Nephron (organoid): ENCODE measurements at regions not wholly inside any gene's neighbourhood (a gene's known extent, or its start where the extent isn't known, plus 50 kb on each side); places are given as distances from the start of the nearest gene placed in this dataset.

Experiments
- H3K27ac Mint-ChIP-seq, 3 experiments: 2 replicates each; pipeline ENCODE4 v1.8.0; 2020; ENCODE audit warnings: mixed read lengths in 3 of 3, mild to moderate bottlenecking in 2 of 3, moderate library complexity in 1 of 3
- H3K27me3 Mint-ChIP-seq: 2 replicates; pipeline ENCODE4 v1.8.0; 2021; ENCODE audit warnings: low read depth, mild to moderate bottlenecking, moderate library complexity, mixed read lengths
- H3K36me3 Mint-ChIP-seq: 2 replicates; pipeline ENCODE4 v1.8.0; 2020; ENCODE audit warnings: low read depth, mixed read lengths
- H3K4me1 Mint-ChIP-seq: 2 replicates; pipeline ENCODE4 v1.8.0; 2020; ENCODE audit warnings: mixed read lengths
- H3K4me3 Mint-ChIP-seq, 3 experiments: 2 replicates each; pipeline ENCODE4 v1.8.0; 2020; ENCODE audit warnings: mild to moderate bottlenecking in 3 of 3, mixed read lengths in 3 of 3, moderate library complexity in 2 of 3
- H3K9me3 Mint-ChIP-seq: 2 replicates; pipeline ENCODE4 v1.8.0; 2020; ENCODE audit warnings: mixed read lengths
- CTCF ChIP-seq, 3 experiments: fragments of 200-600 bp; sonication (generic); IDR thresholded peaks; one replicate each; pipeline ENCODE4 v1.5.0; 2021; ENCODE audit warnings: antibody characterized with exemption in 3 of 3; ENCODE audit not compliant: unreplicated experiment in 3 of 3

- peaks cover 44% of the 10 kb centered on the region for H3K4me1 Mint-ChIP-seq
- TF ChIP-seq CTCF (IDR thresholded peaks at IDR 0.05; ENCODE audit: unreplicated experiment in 3 of 3) = no peak
- peaks cover 40% of the 10 kb centered on the region for H3K27me3 Mint-ChIP-seq
- H3K9me3 Mint-ChIP-seq = no peaks in the 10 kb centered on the region
- no peaks in the 10 kb centered on the region for H3K36me3 Mint-ChIP-seq
- peak overlapping the region in 2 of 3 experiments; percentile 56 to 73 for H3K27ac Mint-ChIP-seq
- H3K4me3 Mint-ChIP-seq = peak overlapping the region in 1 of 3 experiments; percentile 34
Observed at GRCh38 chr6:170152124-170152926, 138.6 kb downstream of the DLL1 start.

GRCh38 chr6:170151804-170152123 is 139.1 kb downstream of the DLL1 start:
- H3K4me3 Mint-ChIP-seq = peak overlapping the region in 1 of 3 experiments; percentile 41
- no peaks in the 10 kb centered on the region for H3K36me3 Mint-ChIP-seq
- TF ChIP-seq CTCF (IDR thresholded peaks at IDR 0.05; ENCODE audit: unreplicated experiment in 3 of 3) = no peak
- H3K9me3 Mint-ChIP-seq = no peaks in the 10 kb centered on the region
- H3K27ac Mint-ChIP-seq = peak overlapping the region in 2 of 3 experiments; percentile 70 to 76
- peaks cover 44% of the 10 kb centered on the region for H3K4me1 Mint-ChIP-seq
- H3K27me3 Mint-ChIP-seq = peaks cover 44% of the 10 kb centered on the region

- H3K27ac Mint-ChIP-seq = peak overlapping the region in 2 of 3 experiments; percentile 70 to 76
- peaks cover 44% of the 10 kb centered on the region for H3K4me1 Mint-ChIP-seq
- H3K36me3 Mint-ChIP-seq = no peaks in the 10 kb centered on the region
- peaks cover 47% of the 10 kb centered on the region for H3K27me3 Mint-ChIP-seq
- peak overlapping the region in 1 of 3 experiments; percentile 41 for H3K4me3 Mint-ChIP-seq
- H3K9me3 Mint-ChIP-seq = no peaks in the 10 kb centered on the region
- no peak for TF ChIP-seq CTCF (IDR thresholded peaks at IDR 0.05; ENCODE audit: unreplicated experiment in 3 of 3)
Observed at GRCh38 chr6:170151321-170151771, 139.5 kb downstream of the DLL1 start.

GRCh38 chr6:170150590-170150945 is 140.3 kb downstream of the DLL1 start:
- Mint-ChIP-seq H3K4me1 (peaks cover 37% of the 10 kb centered on the region), H3K4me3 (no peak overlapping the region), H3K27ac (peak overlapping the region in 2 of 3 experiments; percentile 70 to 76), H3K9me3 (no peaks in the 10 kb centered on the region), H3K36me3 (no peaks in the 10 kb centered on the region), H3K27me3 (peaks cover 47% of the 10 kb centered on the region)
- no peak for TF ChIP-seq CTCF (IDR thresholded peaks at IDR 0.05; ENCODE audit: unreplicated experiment in 3 of 3)

GRCh38 chr6:170149681-170150589 is 140.9 kb downstream of the DLL1 start:
- H3K9me3 Mint-ChIP-seq = peaks cover under 1% of the 10 kb centered on the region
- H3K27me3 Mint-ChIP-seq = peaks cover 53% of the 10 kb centered on the region

More at GRCh38 chr6:170149681-170150589, 140.9 kb downstream of the DLL1 start:
- Mint-ChIP-seq H3K4me1 (peaks cover 37% of the 10 kb centered on the region), H3K4me3 (no peak overlapping the region), H3K36me3 (no peaks in the 10 kb centered on the region), H3K27ac (no peak overlapping the region)
- TF ChIP-seq CTCF (IDR thresholded peaks at IDR 0.05; ENCODE audit: unreplicated experiment in 3 of 3) = no peak
